ENCODE measurements at regions not wholly inside any gene's neighbourhood (a gene's known extent, or its start where the extent isn't known, plus 50 kb on each side); places are given as distances from the start of the nearest gene placed in this dataset.

- DNase-seq (ENCODE audit: low read depth, low spot score) = no peak
- TF ChIP-seq POLR2AphosphoS5 (IDR thresholded peaks at IDR 0.05; ENCODE audit: borderline replicate concordance, low read depth, low read length) (no peak), FOXP2 (optimal IDR thresholded peaks at IDR 0.05; ENCODE audit: control extremely low read depth, extremely low read length, insufficient read depth) (no peak), EZH2 (IDR thresholded peaks at IDR 0.05) (no peak)
- Histone ChIP-seq H3K9ac (ENCODE audit: insufficient read length) (no peak overlapping the region), H3K9me3 (ENCODE audit: low read depth, low read length) (peaks cover 4% of the 10 kb centered on the region; the same call in 1 of the 2 replicates), H3K36me3 (ENCODE audit: insufficient read depth, low read length) (no peaks in the 10 kb centered on the region; the same call in 1 of the 2 replicates), H3K4me3 (no peak overlapping the region), H3K27ac (no peak overlapping the region)
These were observed 392.0 kb upstream of the ADGRL4 start for GRCh38 chr1:79398501-79398900.

GRCh38 chr1:79396901-79397300 is 390.4 kb upstream of the ADGRL4 start:
- Histone ChIP-seq H3K9ac (ENCODE audit: insufficient read length) (no peak overlapping the region), H3K36me3 (ENCODE audit: insufficient read depth, low read length) (no peaks in the 10 kb centered on the region; the same call in 1 of the 2 replicates), H3K27ac (peak overlapping the region; percentile 44; the same call in 1 of the 2 replicates), H3K9me3 (ENCODE audit: low read depth, low read length) (peaks cover 4% of the 10 kb centered on the region; the same call in 1 of the 2 replicates), H3K4me3 (no peak overlapping the region)
- TF ChIP-seq POLR2AphosphoS5 (IDR thresholded peaks at IDR 0.05; ENCODE audit: borderline replicate concordance, low read depth, low read length) (no peak), FOXP2 (optimal IDR thresholded peaks at IDR 0.05; ENCODE audit: control extremely low read depth, extremely low read length, insufficient read depth) (no peak), EZH2 (IDR thresholded peaks at IDR 0.05) (no peak)
- DNase-seq (ENCODE audit: low read depth, low spot score) = no peak

GRCh38 chr1:79388694-79389361 is 382.3 kb upstream of the ADGRL4 start:
- Histone ChIP-seq H3K9me3 (ENCODE audit: low read depth, low read length) (no peaks in the 10 kb centered on the region), H3K36me3 (ENCODE audit: insufficient read depth, low read length) (no peaks in the 10 kb centered on the region), H3K4me3 (no peak overlapping the region), H3K9ac (ENCODE audit: insufficient read length) (no peak overlapping the region), H3K27ac (no peak overlapping the region)
- TF ChIP-seq FOXP2 (optimal IDR thresholded peaks at IDR 0.05; ENCODE audit: control extremely low read depth, extremely low read length, insufficient read depth) (no peak), EZH2 (IDR thresholded peaks at IDR 0.05) (no peak), POLR2AphosphoS5 (IDR thresholded peaks at IDR 0.05; ENCODE audit: borderline replicate concordance, low read depth, low read length) (no peak)
- DNase-seq (ENCODE audit: low read depth, low spot score) = no peak

DNA sequence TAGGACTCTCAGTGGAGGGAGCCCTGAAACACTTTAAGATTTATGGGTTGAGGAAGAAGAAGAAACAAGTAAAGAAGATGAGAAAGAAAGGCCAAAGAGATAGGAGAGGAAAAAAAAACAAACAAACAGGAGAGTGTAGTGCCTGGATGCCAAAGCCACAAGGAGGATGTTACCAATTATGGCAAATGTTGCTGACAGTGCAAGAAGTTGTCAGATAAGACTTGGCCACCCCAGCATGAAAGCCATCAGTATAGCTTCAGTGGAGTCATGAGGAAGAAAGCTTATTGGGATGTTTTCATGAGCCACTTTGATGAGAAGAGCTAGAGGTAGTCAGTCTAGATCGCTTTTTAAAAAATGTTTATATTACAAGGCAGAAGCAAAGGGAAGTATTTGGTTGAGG is 380.2 kb upstream of the ADGRL4 start:
- H3K9me3 ChIP-seq (ENCODE audit: low read depth, low read length) = no peaks in the 10 kb centered on the region
- TF ChIP-seq EZH2 (IDR thresholded peaks at IDR 0.05) = no peak
- TF ChIP-seq FOXP2 (optimal IDR thresholded peaks at IDR 0.05; ENCODE audit: control extremely low read depth, extremely low read length, insufficient read depth) = no peak
- TF ChIP-seq POLR2AphosphoS5 (IDR thresholded peaks at IDR 0.05; ENCODE audit: borderline replicate concordance, low read depth, low read length) = no peak
- H3K4me3 ChIP-seq = no peak overlapping the region
- H3K36me3 ChIP-seq (ENCODE audit: insufficient read depth, low read length) = no peaks in the 10 kb centered on the region
- H3K9ac ChIP-seq (ENCODE audit: insufficient read length) = no peak overlapping the region
- no peak for DNase-seq (ENCODE audit: low read depth, low spot score)
- no peak overlapping the region for H3K27ac ChIP-seq

- no peak overlapping the region for H3K9ac ChIP-seq (ENCODE audit: insufficient read length)
- H3K27ac ChIP-seq = no peak overlapping the region
- H3K4me3 ChIP-seq = no peak overlapping the region
- H3K9me3 ChIP-seq (ENCODE audit: low read depth, low read length) = no peaks in the 10 kb centered on the region
- TF ChIP-seq EZH2 (IDR thresholded peaks at IDR 0.05) = no peak
- TF ChIP-seq FOXP2 (optimal IDR thresholded peaks at IDR 0.05; ENCODE audit: control extremely low read depth, extremely low read length, insufficient read depth) = no peak
- TF ChIP-seq POLR2AphosphoS5 (IDR thresholded peaks at IDR 0.05; ENCODE audit: borderline replicate concordance, low read depth, low read length) = no peak
- DNase-seq (ENCODE audit: low read depth, low spot score) = no peak
- no peaks in the 10 kb centered on the region for H3K36me3 ChIP-seq (ENCODE audit: insufficient read depth, low read length)
These were observed 373.5 kb upstream of the ADGRL4 start for GRCh38 chr1:79380078-79380477.

DNA sequence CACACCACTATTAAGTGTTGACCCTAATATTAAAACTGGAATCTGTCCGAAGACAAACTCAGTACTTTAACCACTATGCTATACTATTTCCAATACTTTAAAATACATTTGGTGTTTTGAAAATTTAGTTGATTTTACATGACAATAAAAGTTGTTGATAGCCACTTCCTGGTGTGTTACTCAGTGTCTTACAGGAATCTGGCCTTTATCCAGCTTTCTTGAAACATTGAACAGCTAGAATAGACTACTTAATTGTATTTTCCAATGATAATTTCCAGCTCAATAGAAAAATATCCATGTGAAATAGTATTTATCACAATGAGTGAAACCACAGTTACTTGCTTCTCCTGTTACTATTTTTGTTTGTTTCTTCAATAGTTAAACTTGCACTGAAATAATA is 369.6 kb upstream of the ADGRL4 start:
- TF ChIP-seq EZH2 (IDR thresholded peaks at IDR 0.05) (no peak), POLR2AphosphoS5 (IDR thresholded peaks at IDR 0.05; ENCODE audit: borderline replicate concordance, low read depth, low read length) (no peak), FOXP2 (optimal IDR thresholded peaks at IDR 0.05; ENCODE audit: control extremely low read depth, extremely low read length, insufficient read depth) (no peak)
- no peak overlapping the region for H3K9ac ChIP-seq (ENCODE audit: insufficient read length)
- H3K27ac ChIP-seq = peak overlapping the region; percentile 93
- no peaks in the 10 kb centered on the region for H3K36me3 ChIP-seq (ENCODE audit: insufficient read depth, low read length)
- peak; percentile 63 for DNase-seq (ENCODE audit: low read depth, low spot score)
- no peaks in the 10 kb centered on the region for H3K9me3 ChIP-seq (ENCODE audit: low read depth, low read length)
- H3K4me3 ChIP-seq = peak overlapping the region; percentile 50

DNA sequence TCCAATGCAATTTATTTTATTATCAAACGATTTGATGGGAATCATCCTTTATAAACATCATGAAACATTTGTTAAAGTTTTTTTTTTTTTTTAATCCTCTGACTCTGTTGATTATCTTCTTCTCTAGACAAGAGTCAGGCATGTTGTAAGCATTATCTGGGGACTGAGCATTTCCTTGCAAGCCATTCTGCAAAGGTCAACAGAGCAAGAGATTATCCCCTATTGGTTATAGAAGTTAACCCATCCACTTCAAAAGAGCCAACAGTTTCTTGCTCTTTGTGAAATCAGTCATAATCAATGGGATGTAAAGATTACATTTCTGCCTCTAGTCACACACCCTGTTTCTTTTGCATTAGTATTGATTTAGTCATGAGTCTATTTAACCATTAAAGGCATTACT is 368.8 kb upstream of the ADGRL4 start:
- DNase-seq (ENCODE audit: low read depth, low spot score) = no peak
- Histone ChIP-seq H3K27ac (peak overlapping the region; percentile 93), H3K36me3 (ENCODE audit: insufficient read depth, low read length) (no peaks in the 10 kb centered on the region), H3K9ac (ENCODE audit: insufficient read length) (no peak overlapping the region), H3K4me3 (no peak overlapping the region), H3K9me3 (ENCODE audit: low read depth, low read length) (no peaks in the 10 kb centered on the region)
- TF ChIP-seq EZH2 (IDR thresholded peaks at IDR 0.05) (no peak), FOXP2 (optimal IDR thresholded peaks at IDR 0.05; ENCODE audit: control extremely low read depth, extremely low read length, insufficient read depth) (no peak), POLR2AphosphoS5 (IDR thresholded peaks at IDR 0.05; ENCODE audit: borderline replicate concordance, low read depth, low read length) (no peak)

DNA sequence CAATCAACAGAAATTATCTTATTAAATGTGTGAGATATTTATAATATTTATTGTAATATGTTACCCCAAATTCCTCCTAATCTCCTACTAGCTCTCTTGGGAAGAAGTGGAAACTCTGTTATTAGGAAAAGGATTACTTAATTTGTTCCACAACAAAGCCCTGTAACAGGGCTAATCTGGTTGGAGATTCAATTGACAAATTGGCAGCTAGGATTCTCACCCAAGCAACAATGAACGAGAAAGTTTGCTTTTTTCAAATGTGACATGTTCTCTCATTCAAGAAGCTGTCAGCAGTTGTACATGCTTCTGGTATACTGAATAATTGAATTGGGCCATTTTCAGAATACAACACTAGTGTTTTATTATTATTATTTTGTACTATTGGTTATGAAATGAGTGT is 367.9 kb upstream of the ADGRL4 start:
- no peak overlapping the region; the same call in 1 of the 2 replicates for H3K27ac ChIP-seq
- no peaks in the 10 kb centered on the region for H3K9me3 ChIP-seq (ENCODE audit: low read depth, low read length)

More for the DNA sequence above, 367.9 kb upstream of the ADGRL4 start:
- Histone ChIP-seq H3K4me3 (no peak overlapping the region), H3K9ac (ENCODE audit: insufficient read length) (no peak overlapping the region), H3K36me3 (ENCODE audit: insufficient read depth, low read length) (no peaks in the 10 kb centered on the region)
- DNase-seq (ENCODE audit: low read depth, low spot score) = no peak
- no peak for TF ChIP-seq POLR2AphosphoS5 (IDR thresholded peaks at IDR 0.05; ENCODE audit: borderline replicate concordance, low read depth, low read length)
- TF ChIP-seq FOXP2 (optimal IDR thresholded peaks at IDR 0.05; ENCODE audit: control extremely low read depth, extremely low read length, insufficient read depth) = no peak
- no peak for TF ChIP-seq EZH2 (IDR thresholded peaks at IDR 0.05)

Data from SK-N-MC (cell line).